SK-N-SH (cell line): ENCODE measurements at regions not wholly inside any gene's neighbourhood (a gene's known extent, or its start where the extent isn't known, plus 50 kb on each side); places are given as distances from the start of the nearest gene placed in this dataset.

ENCODE experiments used
- CTCF ChIA-PET: fragments of 300-600, 350-600 bp; formaldehyde crosslinking; extraction: SDS; loops from one replicate; lab custom pipeline; 2021; lab: Yijun Ruan, JAX
- POLR2A ChIA-PET: fragments of 350-600 bp; sonication (Branson Sonifier 250); formaldehyde crosslinking; extraction: SDS; loops from one replicate; lab custom pipeline; 2020; ENCODE audit warnings: antibody characterized with exemption, inconsistent platforms; lab: Yijun Ruan, JAX
- DNase-seq: peaks from one replicate; pipeline ENCODE4 v3.0.0; 2012
- H2AFZ ChIP-seq: fragments of 200-600 bp; sonication (generic); 2 replicates; pipeline ENCODE4 v1.8.1; 2016; ENCODE audit warnings: antibody characterized with exemption, mild to moderate bottlenecking, low read depth
- H3F3A ChIP-seq: fragments of 200-600 bp; sonication (generic); replicated peaks from 2 replicates; pipeline ENCODE3; 2016; ENCODE audit warnings: antibody characterized with exemption, mild to moderate bottlenecking; ENCODE audit not compliant: insufficient read depth
- H3K27ac ChIP-seq, 2 experiments: fragments of 200-500 bp in 1 of 2; fragments of 200-600 bp in 1 of 2; sonication (Bioruptor generic) in 1 of 2; sonication (generic), shearing (Covaris generic) in 1 of 2; 2 replicates each; pipeline versions ENCODE4 v1.5.1 to v1.6.1; 2014 to 2016; ENCODE audit warnings: low read depth in 2 of 2, inconsistent platforms in 1 of 2, low read length in 1 of 2, mild to moderate bottlenecking in 1 of 2, mixed read lengths in 1 of 2
- H3K27me3 ChIP-seq: fragments of 200-600 bp; sonication (generic), shearing (Covaris generic); 2 replicates; pipeline ENCODE4 v1.6.1; 2016; ENCODE audit warnings: mixed run types; ENCODE audit not compliant: insufficient read depth
- H3K36me3 ChIP-seq, 2 experiments: fragments of 200-500 bp in 1 of 2; fragments of 200-600 bp in 1 of 2; sonication (Bioruptor generic) in 1 of 2; sonication (generic) in 1 of 2; replicated peaks in 1 of 2; 2 replicates each; pipeline versions ENCODE3 to v1.5.1; 2014 to 2016; ENCODE audit warnings: low read length in 1 of 2, mild to moderate bottlenecking in 1 of 2; ENCODE audit not compliant: insufficient read depth in 2 of 2, control insufficient read depth in 1 of 2
- H3K4me1 ChIP-seq, 2 experiments: fragments of 200-500 bp in 1 of 2; fragments of 200-600 bp in 1 of 2; sonication (Bioruptor generic) in 1 of 2; sonication (generic), shearing (Covaris generic) in 1 of 2; 2 replicates each; pipeline versions ENCODE4 v1.5.1 to v1.6.1; 2014 to 2016; ENCODE audit warnings: low read depth in 1 of 2, low read length in 1 of 2, mixed run types in 1 of 2; ENCODE audit not compliant: insufficient read depth in 2 of 2, control insufficient read depth in 1 of 2
- H3K4me2 ChIP-seq: fragments of 200-600 bp; sonication (generic), shearing (Covaris generic); 2 replicates; pipeline ENCODE4 v1.6.1; 2017; ENCODE audit warnings: mixed run types
- H3K4me3 ChIP-seq, 2 experiments: fragments of 200-500 bp in 1 of 2; fragments of 200-600 bp in 1 of 2; sonication (Bioruptor generic) in 1 of 2; sonication (generic), shearing (Covaris generic) in 1 of 2; 2 replicates each; pipeline versions ENCODE4 v1.5.1 to v1.8.1; 2014 to 2016; ENCODE audit warnings: low read depth in 2 of 2, inconsistent platforms in 1 of 2, low read length in 1 of 2, mild to moderate bottlenecking in 1 of 2, mixed read lengths in 1 of 2, moderate library complexity in 1 of 2
- H3K79me2 ChIP-seq: fragments of 200-600 bp; sonication (generic); 2 replicates; pipeline ENCODE4 v1.8.1; 2017; ENCODE audit warnings: mild to moderate bottlenecking; ENCODE audit not compliant: insufficient read depth
- H3K9ac ChIP-seq: fragments of 200-600 bp; sonication (generic); 2 replicates; pipeline ENCODE4 v1.6.1; 2017; ENCODE audit warnings: mixed run types
- H3K9me2 ChIP-seq: fragments of 200-600 bp; sonication (generic); 2 replicates; pipeline ENCODE4 v1.6.1; 2017; ENCODE audit warnings: mixed run types
- H3K9me3 ChIP-seq: fragments of 200-600 bp; sonication (generic); 2 replicates; pipeline ENCODE4 v1.6.1; 2017; ENCODE audit warnings: mixed run types, mild to moderate bottlenecking, moderate library complexity
- H4K20me1 ChIP-seq: fragments of 200-600 bp; sonication (generic); 2 replicates; pipeline ENCODE4 v1.6.1; 2017; ENCODE audit warnings: mild to moderate bottlenecking, mixed run types; ENCODE audit not compliant: insufficient read depth
- CHD2 ChIP-seq: fragments of 150-350 bp; IDR thresholded peaks from 2 replicates; pipeline ENCODE4 v1.6.1; 2018; ENCODE audit warnings: low read length; ENCODE audit not compliant: partially characterized antibody
- FOXM1 ChIP-seq: IDR thresholded peaks from 2 replicates; pipeline ENCODE4 v1.4.0; 2012; ENCODE audit warnings: low read depth, mild to moderate bottlenecking
- GABPA ChIP-seq: IDR thresholded peaks from 2 replicates; pipeline ENCODE4 v1.4.0; 2012; ENCODE audit warnings: low read depth, mild to moderate bottlenecking
- PBX3 ChIP-seq: IDR thresholded peaks from 2 replicates; pipeline ENCODE4; 2012
- POLR2AphosphoS5 ChIP-seq: IDR thresholded peaks from 2 replicates; pipeline ENCODE4 v1.6.1; 2012; ENCODE audit warnings: low read depth, low read length
- RCOR1 ChIP-seq: fragments of 150-350 bp; IDR thresholded peaks from 2 replicates; pipeline ENCODE4 v1.6.1; 2017; ENCODE audit warnings: antibody characterized with exemption, low read length
- REST ChIP-seq: IDR thresholded peaks from 2 replicates; pipeline ENCODE4 v1.6.1; 2012; ENCODE audit warnings: mild to moderate bottlenecking, low read depth, low read length, moderate library complexity
- SIN3A ChIP-seq: IDR thresholded peaks from 2 replicates; pipeline ENCODE4 v1.6.1; 2012; ENCODE audit warnings: low read depth, mild to moderate bottlenecking, low read length, moderate library complexity, borderline replicate concordance
- SMC3 ChIP-seq: IDR thresholded peaks from 2 replicates; pipeline ENCODE4 v1.6.1; 2012; ENCODE audit warnings: low read depth, low read length, improper control_type of control experiment
- TCF12 ChIP-seq: IDR thresholded peaks from 2 replicates; pipeline ENCODE4 v1.4.0; 2012
- USF2 ChIP-seq: fragments of 150-350 bp; IDR thresholded peaks from 2 replicates; pipeline ENCODE4 v1.6.1; 2017; ENCODE audit warnings: antibody characterized with exemption, low read length, low read depth, borderline replicate concordance
- WGBS: methylation state at CpG from one replicate; pipeline ENCODE4 v1.1.6; 2017; ENCODE audit warnings: low lambda C conversion rate; 5-methylcytosine and 5-hydroxymethylcytosine counted together

- TF ChIP-seq SIN3A = no peak
- TF ChIP-seq POLR2AphosphoS5 = no peak
- TF ChIP-seq TCF12 = no peak
- TF ChIP-seq GABPA = no peak
Measured at GRCh38 chr15:96410175-96411055, 79.9 kb downstream of the NR2F2 start (continued).

GRCh38 chr15:96411056-96412031 lies 80.8 kb downstream of the NR2F2 start:
- WGBS = under 1% methylated on average over 9 of the region's 9 CpGs
- H4K20me1 ChIP-seq = no peaks in the 10 kb centered on the region
- DNase-seq = no peak
- no peak overlapping the region for H3K4me3 ChIP-seq
- H2AFZ ChIP-seq = no peak overlapping the region
- no peak overlapping the region for H3K27ac ChIP-seq
- TF ChIP-seq USF2 (no peak), SMC3 (no peak), PBX3 (no peak), FOXM1 (no peak), RCOR1 (no peak), CHD2 (no peak), REST (no peak)
- TF ChIP-seq, all 33 proteins: peak for 0
- no peak overlapping the region for H3K9ac ChIP-seq
- H3K36me3 ChIP-seq = no peaks in the 10 kb centered on the region
- peaks cover 70% of the 10 kb centered on the region for H3K27me3 ChIP-seq
- H3K9me2 ChIP-seq = no peaks in the 10 kb centered on the region
- POLR2A ChIA-PET = no interaction called here
- CTCF ChIA-PET = interaction anchor here (0.7 kb wide), 1 partner anchor 84 kb away, joined by 5 read pairs; no protein-coding TSS in a partner anchor
- H3K9me3 ChIP-seq = no peaks in the 10 kb centered on the region
- peaks cover 0 to 3% of the 10 kb centered on the region in 2 experiments; a peak in 1 of 4 replicates for H3K4me1 ChIP-seq
- H3K79me2 ChIP-seq = no peaks in the 10 kb centered on the region
- H3K4me2 ChIP-seq = no peak overlapping the region
- H3F3A ChIP-seq = no peaks in the 10 kb centered on the region
